ENCODE measurements at regions not wholly inside any gene's neighbourhood (a gene's known extent, or its start where the extent isn't known, plus 50 kb on each side); places are given as distances from the start of the nearest gene placed in this dataset.

GRCh38 chr21:22993822-22994574, 1995.8 kb downstream of the NCAM2 start:
- Histone ChIP-seq H3K9me3 (no peaks in the 10 kb centered on the region), H3K4me1 (no peaks in the 10 kb centered on the region), H3K27ac (no peak overlapping the region), H3K36me3 (no peaks in the 10 kb centered on the region), H3K27me3 (no peaks in the 10 kb centered on the region), H3K4me3 (no peak overlapping the region)
- WGBS (ENCODE audit: insufficient coverage, low coverage, low lambda C conversion rate, missing lambda C conversion rate) = 60% methylated on average over 6 of the region's 14 CpGs
- DNase-seq (no peak), ATAC-seq (no peak)
- TF ChIP-seq POLR2A (IDR thresholded peaks at IDR 0.05) (no peak), CTCF (IDR thresholded peaks at IDR 0.05) (no peak)
- intact Hi-C loops (cut with DNase I) = no loop called here

- Histone ChIP-seq H3K9me3 (no peaks in the 10 kb centered on the region), H3K27me3 (no peaks in the 10 kb centered on the region), H3K36me3 (no peaks in the 10 kb centered on the region), H3K27ac (no peak overlapping the region), H3K4me1 (no peaks in the 10 kb centered on the region), H3K4me3 (no peak overlapping the region)
- DNase-seq (no peak), ATAC-seq (no peak)
- 32% methylated on average over 5 of the region's 5 CpGs for WGBS (ENCODE audit: insufficient coverage, low coverage, low lambda C conversion rate, missing lambda C conversion rate)
- intact Hi-C loops (cut with DNase I) = no loop called here
- TF ChIP-seq CTCF (IDR thresholded peaks at IDR 0.05) (no peak), POLR2A (IDR thresholded peaks at IDR 0.05) (no peak)
These were observed 2005.7 kb downstream of the NCAM2 start for GRCh38 chr21:23003951-23004350.

- H3K4me3 ChIP-seq = no peak overlapping the region
- 43% methylated on average over 6 of the region's 6 CpGs for WGBS (ENCODE audit: insufficient coverage, low coverage, low lambda C conversion rate, missing lambda C conversion rate)
- H3K36me3 ChIP-seq = no peaks in the 10 kb centered on the region
- H3K27ac ChIP-seq = no peak overlapping the region
- no peaks in the 10 kb centered on the region for H3K4me1 ChIP-seq
- no peak for DNase-seq
- TF ChIP-seq POLR2A (IDR thresholded peaks at IDR 0.05) = no peak
- no peak for TF ChIP-seq CTCF (IDR thresholded peaks at IDR 0.05)
- no peaks in the 10 kb centered on the region for H3K9me3 ChIP-seq
- H3K27me3 ChIP-seq = no peaks in the 10 kb centered on the region
- no peak for ATAC-seq
- intact Hi-C loops (cut with DNase I) = no loop called here
These were observed 2010.5 kb downstream of the NCAM2 start for GRCh38 chr21:23008601-23009202.

GRCh38 chr21:23009360-23009759, 2011.2 kb downstream of the NCAM2 start:
- ATAC-seq (no peak), DNase-seq (no peak)
- no peaks in the 10 kb centered on the region for H3K4me1 ChIP-seq
- intact Hi-C loops (cut with DNase I) = no loop called here
- no peaks in the 10 kb centered on the region for H3K36me3 ChIP-seq
- H3K9me3 ChIP-seq = no peaks in the 10 kb centered on the region
- no peak overlapping the region for H3K4me3 ChIP-seq
- WGBS (ENCODE audit: insufficient coverage, low coverage, low lambda C conversion rate, missing lambda C conversion rate) = 37% methylated on average over 3 of the region's 3 CpGs
- H3K27me3 ChIP-seq = no peaks in the 10 kb centered on the region
- TF ChIP-seq CTCF (IDR thresholded peaks at IDR 0.05) = no peak
- no peak for TF ChIP-seq POLR2A (IDR thresholded peaks at IDR 0.05)
- H3K27ac ChIP-seq = no peak overlapping the region

Measured in right lobe of liver (tissue), 6 donors.